Colonic mucosa (tissue), 4 donors: ENCODE measurements at regions not wholly inside any gene's neighbourhood (a gene's known extent, or its start where the extent isn't known, plus 50 kb on each side); places are given as distances from the start of the nearest gene placed in this dataset.

ENCODE experiments used
- DNase-seq: peaks from one replicate; pipeline ENCODE4 v3.0.0-alpha.2; 2020
- H3K27ac ChIP-seq: fragments of 200-600 bp; one replicate; pipeline ENCODE4 v1.8.0; 2021
- H3K27me3 ChIP-seq: fragments of 200-600 bp; one replicate; pipeline ENCODE4 v1.8.0; 2021
- H3K36me3 ChIP-seq: fragments of 200-600 bp; one replicate; pipeline ENCODE4 v1.8.0; 2021
- H3K4me1 ChIP-seq: fragments of 200-600 bp; one replicate; pipeline ENCODE4 v1.8.0; 2021; ENCODE audit warnings: mild to moderate bottlenecking
- H3K4me3 ChIP-seq: fragments of 200-600 bp; one replicate; pipeline ENCODE4 v1.8.0; 2021
- H3K9ac ChIP-seq, 2 donors: one replicate each; pipeline ENCODE4 v1.7.0; 2013; ENCODE audit warnings: control low read depth in 2 of 2, low read depth in 2 of 2, low read length in 2 of 2
- H3K9me3 ChIP-seq: fragments of 200-600 bp; one replicate; pipeline ENCODE4 v1.8.0; 2021
- CTCF ChIP-seq: fragments of 200-600 bp; IDR thresholded peaks from one replicate; pipeline ENCODE4 v1.8.0; 2022; ENCODE audit warnings: antibody characterized with exemption, mild to moderate bottlenecking
- intact Hi-C: fragments of 100-400 bp; cut with DNase I; formaldehyde crosslinking; loops from one replicate; pipeline ENCODE4 v1.14.1; 2022
- donor health status: healthy.
- donor health status: DM: no; HTN: no; CAD: no.
- donor health status: DM: no; HTN: no; CAD: no.

GRCh38 chr14:40123816-40124215 lies 691.6 kb upstream of the FBXO33 start:
- Histone ChIP-seq H3K27ac (no peak overlapping the region), H3K9ac (no peak overlapping the region), H3K4me3 (no peak overlapping the region), H3K9me3 (no peaks in the 10 kb centered on the region), H3K27me3 (no peaks in the 10 kb centered on the region), H3K4me1 (no peaks in the 10 kb centered on the region), H3K36me3 (no peaks in the 10 kb centered on the region)
- no peak for DNase-seq
- intact Hi-C loops = no loop called here
- TF ChIP-seq CTCF = no peak

GRCh38 chr14:40122968-40123648 lies 690.9 kb upstream of the FBXO33 start:
- no peak for DNase-seq
- no peak overlapping the region for H3K9ac ChIP-seq
- no peak overlapping the region for H3K4me3 ChIP-seq
- H3K4me1 ChIP-seq = no peaks in the 10 kb centered on the region
- H3K27me3 ChIP-seq = no peaks in the 10 kb centered on the region
- intact Hi-C loops = no loop called here
- peak overlapping the region; percentile 6 for H3K27ac ChIP-seq
- H3K36me3 ChIP-seq = no peaks in the 10 kb centered on the region
- TF ChIP-seq CTCF = no peak
- H3K9me3 ChIP-seq = no peaks in the 10 kb centered on the region

- Histone ChIP-seq H3K4me3 (no peak overlapping the region), H3K9me3 (no peaks in the 10 kb centered on the region), H3K27me3 (no peaks in the 10 kb centered on the region), H3K36me3 (no peaks in the 10 kb centered on the region), H3K4me1 (no peaks in the 10 kb centered on the region), H3K9ac (no peak overlapping the region), H3K27ac (no peak overlapping the region)
- no peak for DNase-seq
- intact Hi-C loops = no loop called here
- TF ChIP-seq CTCF = no peak
Measured at GRCh38 chr14:40119765-40120164, 687.5 kb upstream of the FBXO33 start.

GRCh38 chr14:40119321-40119720 lies 687.1 kb upstream of the FBXO33 start:
- Histone ChIP-seq H3K27ac (no peak overlapping the region), H3K4me3 (no peak overlapping the region), H3K36me3 (no peaks in the 10 kb centered on the region), H3K27me3 (no peaks in the 10 kb centered on the region), H3K4me1 (no peaks in the 10 kb centered on the region), H3K9ac (no peak overlapping the region), H3K9me3 (no peaks in the 10 kb centered on the region)
- no peak for DNase-seq
- no peak for TF ChIP-seq CTCF
- intact Hi-C loops = no loop called here

GRCh38 chr14:40115583-40115982 lies 683.4 kb upstream of the FBXO33 start:
- Histone ChIP-seq H3K9me3 (no peaks in the 10 kb centered on the region), H3K9ac (no peak overlapping the region), H3K27ac (no peak overlapping the region), H3K4me3 (no peak overlapping the region), H3K27me3 (no peaks in the 10 kb centered on the region), H3K36me3 (no peaks in the 10 kb centered on the region), H3K4me1 (no peaks in the 10 kb centered on the region)
- intact Hi-C loops = no loop called here
- no peak for TF ChIP-seq CTCF
- DNase-seq = no peak
